ENCODE measurements at regions not wholly inside any gene's neighbourhood (a gene's known extent, or its start where the extent isn't known, plus 50 kb on each side); places are given as distances from the start of the nearest gene placed in this dataset.

- TF ChIP-seq CTCF (conservative IDR thresholded peaks at IDR 0.05 in 1 of 2, IDR thresholded peaks at IDR 0.05 in 1 of 2; ENCODE audit: extremely low read depth in 1 of 2, insufficient read depth in 1 of 2, low read depth in 1 of 2, low read length in 2 of 2) (no peak), EZH2 (IDR thresholded peaks at IDR 0.05; ENCODE audit: borderline replicate concordance, low read length) (no peak)
Observed at GRCh38 chr11:79922641-79923040, 481.8 kb upstream of the TENM4 start.

All from mammary epithelial cell (primary cell).